Astrocyte of the cerebellum (primary cell): ENCODE measurements at regions not wholly inside any gene's neighbourhood (a gene's known extent, or its start where the extent isn't known, plus 50 kb on each side); places are given as distances from the start of the nearest gene placed in this dataset.

Source experiments
- DNase-seq: peaks from one replicate; pipeline ENCODE4 v3.0.0-alpha.2; 2011; ENCODE audit warnings: low read depth
- H3K4me3 ChIP-seq: 2 replicates; pipeline ENCODE4 v1.5.1; 2011; ENCODE audit warnings: mild to moderate bottlenecking, low read depth, low read length, moderate library complexity
- CTCF ChIP-seq: IDR thresholded peaks from 2 replicates; pipeline ENCODE4 v1.5.1; 2012; ENCODE audit warnings: low read length, low read depth, moderate library complexity, mild to moderate bottlenecking; ENCODE audit errors: missing control alignments
- in situ Hi-C: cut with HindIII; loops from 2 replicates; pipeline ENCODE4 v1.10.0; 2017; ENCODE audit warnings: low sequenced_read_pairs

- in situ Hi-C loops = no loop called here
- no peak for TF ChIP-seq CTCF
- H3K4me3 ChIP-seq = no peak overlapping the region
- no peak for DNase-seq
Observed at GRCh38 chr3:127475391-127475790, 115.1 kb downstream of the TPRA1 start.

GRCh38 chr3:127473244-127474024 is 117.1 kb downstream of the TPRA1 start:
- in situ Hi-C loops = no loop called here
- TF ChIP-seq CTCF = no peak
- H3K4me3 ChIP-seq = no peak overlapping the region
- no peak for DNase-seq

DNA sequence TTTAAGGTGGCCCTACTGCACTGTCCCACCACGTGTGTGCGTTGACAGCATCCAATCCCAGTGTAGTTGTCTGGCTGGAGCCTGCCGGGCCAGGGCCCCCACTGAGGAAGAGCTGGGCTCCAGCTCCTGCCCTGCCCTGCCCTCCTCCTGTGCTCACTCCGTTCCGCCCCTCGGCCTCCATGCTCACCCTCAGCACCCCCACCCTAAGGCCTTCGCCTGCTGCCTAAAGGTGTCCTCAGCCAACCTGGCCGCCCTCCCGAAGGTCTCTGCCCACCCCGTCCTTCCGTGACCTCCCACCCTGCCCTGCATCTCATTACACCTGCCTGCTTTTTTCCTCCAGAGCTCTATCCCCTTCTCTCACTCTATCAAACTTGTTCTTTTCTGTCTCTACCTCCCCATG is 118.0 kb downstream of the TPRA1 start:
- DNase-seq = no peak
- in situ Hi-C loops = no loop called here
- H3K4me3 ChIP-seq = no peak overlapping the region
- no peak for TF ChIP-seq CTCF

DNA sequence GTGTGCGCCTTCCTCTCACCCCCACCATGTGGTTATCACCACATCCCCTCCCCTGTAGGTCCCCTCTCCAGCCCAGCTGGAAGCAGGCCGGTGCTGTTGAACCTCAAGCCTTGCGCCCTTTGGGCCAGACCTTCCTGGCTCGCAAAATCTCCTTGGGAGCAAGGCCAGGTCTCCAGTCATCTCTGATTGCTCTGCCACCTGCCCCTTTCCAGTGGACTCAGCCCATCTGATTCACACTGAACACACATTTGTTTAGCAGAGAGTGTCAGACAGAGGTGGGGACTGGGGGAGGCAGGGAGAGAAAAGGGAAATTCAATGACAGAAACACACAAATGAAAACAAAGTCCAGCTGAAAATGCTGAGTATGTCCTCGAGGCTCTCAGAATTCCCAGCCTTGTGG is 119.4 kb downstream of the TPRA1 start:
- no peak for DNase-seq
- no peak for TF ChIP-seq CTCF
- H3K4me3 ChIP-seq = no peak overlapping the region
- in situ Hi-C loops = no loop called here

- in situ Hi-C loops = no loop called here
- DNase-seq = no peak
- H3K4me3 ChIP-seq = no peak overlapping the region
- no peak for TF ChIP-seq CTCF
Observed at GRCh38 chr3:127469760-127470159, 120.8 kb downstream of the TPRA1 start.

- no peak for DNase-seq
- in situ Hi-C loops = no loop called here
- TF ChIP-seq CTCF = no peak
- H3K4me3 ChIP-seq = no peak overlapping the region
Observed at GRCh38 chr3:127467391-127467790, 123.1 kb downstream of the TPRA1 start.
